Neuron (in vitro differentiated cells): ENCODE measurements at regions not wholly inside any gene's neighbourhood (a gene's known extent, or its start where the extent isn't known, plus 50 kb on each side); places are given as distances from the start of the nearest gene placed in this dataset.

ENCODE experiments used
- H2AFZ ChIP-seq: one replicate; pipeline ENCODE4 v1.6.1; 2013; ENCODE audit warnings: low read depth, mild to moderate bottlenecking, inconsistent platforms, low read length, moderate library complexity
- H3K27me3 ChIP-seq: one replicate; pipeline ENCODE4 v1.6.1; 2013; ENCODE audit warnings: low read length; ENCODE audit not compliant: insufficient read depth
- H3K36me3 ChIP-seq: one replicate; pipeline ENCODE4 v1.6.1; 2013; ENCODE audit warnings: low read length; ENCODE audit not compliant: insufficient read depth
- H3K4me1 ChIP-seq: one replicate; pipeline ENCODE4 v1.6.1; 2013; ENCODE audit warnings: low read length; ENCODE audit not compliant: insufficient read depth
- H3K4me3 ChIP-seq: 2 replicates; pipeline ENCODE4 v1.5.1; 2013; ENCODE audit warnings: mild to moderate bottlenecking, low read length, moderate library complexity
- H3K9me3 ChIP-seq: one replicate; pipeline ENCODE4 v1.6.1; 2013; ENCODE audit warnings: low read length

DNA sequence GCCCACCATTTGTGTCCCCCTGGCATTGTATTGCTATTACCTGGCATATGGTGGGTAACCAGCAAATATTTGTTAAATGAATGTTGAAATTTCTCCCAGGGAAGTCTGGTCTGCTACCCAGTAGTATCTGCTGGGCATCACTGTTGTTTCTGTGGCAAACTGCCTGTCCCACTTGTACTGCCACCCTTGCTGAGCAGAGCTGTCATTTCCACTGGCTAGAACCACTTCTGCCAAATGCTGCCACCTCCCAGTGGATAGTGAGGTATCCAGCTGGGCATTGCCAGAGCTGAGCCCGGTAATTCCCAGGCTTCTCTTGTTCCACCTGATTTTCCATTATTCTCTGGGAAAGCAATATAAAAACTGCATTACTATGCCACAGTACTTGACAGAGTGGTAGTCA is 186.7 kb upstream of the NOCT start:
- no peaks in the 10 kb centered on the region for H3K4me1 ChIP-seq
- H3K27me3 ChIP-seq, result no peaks in the 10 kb centered on the region
- H3K4me3 ChIP-seq, result no peak overlapping the region
- H3K9me3 ChIP-seq, result no peaks in the 10 kb centered on the region
- H3K36me3 ChIP-seq, result no peaks in the 10 kb centered on the region
- H2AFZ ChIP-seq, result no peak overlapping the region

DNA sequence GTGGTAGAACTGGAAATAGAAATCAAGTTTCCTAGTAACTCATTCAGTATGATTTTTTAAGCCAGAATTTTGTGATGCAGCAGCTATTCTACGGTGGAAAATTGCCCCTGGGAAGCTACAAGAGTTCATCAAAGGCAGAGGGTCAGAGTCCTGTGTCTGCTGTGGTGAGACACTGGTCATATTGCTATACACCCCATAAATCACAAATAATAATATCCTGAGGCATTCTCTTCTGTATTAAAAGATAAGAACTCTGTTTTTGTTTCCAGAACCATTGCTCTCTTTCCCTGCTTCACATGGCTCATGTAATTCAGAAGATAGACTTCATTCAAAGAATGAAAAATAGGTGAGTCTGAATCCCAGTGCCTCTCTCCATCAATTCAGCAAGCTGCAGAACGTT is 188.8 kb upstream of the NOCT start:
- H3K4me3 ChIP-seq, result no peak overlapping the region
- no peak overlapping the region for H2AFZ ChIP-seq
- H3K27me3 ChIP-seq, result no peaks in the 10 kb centered on the region
- no peaks in the 10 kb centered on the region for H3K9me3 ChIP-seq
- H3K36me3 ChIP-seq, result no peaks in the 10 kb centered on the region
- no peaks in the 10 kb centered on the region for H3K4me1 ChIP-seq

DNA sequence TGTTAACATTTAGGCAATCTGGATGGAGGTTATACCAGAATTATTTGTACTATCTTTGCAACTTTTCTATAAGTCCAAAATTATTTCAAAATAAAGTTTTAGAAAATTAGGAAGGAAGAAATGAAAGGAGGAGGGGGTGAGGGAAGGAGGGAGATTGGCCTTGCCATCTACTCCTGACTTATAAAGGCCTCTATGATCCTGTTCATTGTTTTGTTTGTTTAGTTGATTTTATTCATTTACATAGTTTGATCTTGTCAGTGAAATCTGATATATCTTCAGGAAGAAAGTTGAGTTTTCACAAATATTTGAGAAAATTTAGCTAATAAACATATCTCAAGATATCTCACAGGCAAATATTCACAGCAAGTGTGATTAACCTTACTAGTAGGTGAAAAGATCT is 189.3 kb upstream of the NOCT start:
- Histone ChIP-seq H3K27me3 (no peaks in the 10 kb centered on the region), H3K36me3 (no peaks in the 10 kb centered on the region), H3K9me3 (no peaks in the 10 kb centered on the region), H2AFZ (no peak overlapping the region), H3K4me1 (no peaks in the 10 kb centered on the region), H3K4me3 (no peak overlapping the region)

DNA sequence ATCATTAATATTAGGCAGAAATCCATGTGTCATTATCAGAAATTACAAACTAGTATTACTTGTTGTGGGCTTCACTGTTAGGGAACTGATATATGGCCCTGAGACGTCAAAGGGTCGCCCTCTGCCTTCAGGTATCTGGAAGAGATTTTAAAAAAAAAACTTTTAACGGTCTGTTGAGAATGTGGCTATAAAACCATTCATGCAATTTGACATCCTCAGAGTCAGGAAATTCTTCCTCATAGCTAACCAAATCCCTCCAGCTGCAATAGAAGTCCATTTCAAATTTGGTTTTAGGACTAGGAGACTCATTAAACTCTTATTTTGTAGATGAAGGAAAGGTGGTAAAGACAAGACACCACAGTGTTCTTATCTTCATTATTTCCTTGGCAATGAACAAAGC is 194.2 kb upstream of the NOCT start:
- Histone ChIP-seq H3K4me1 (no peaks in the 10 kb centered on the region), H3K27me3 (no peaks in the 10 kb centered on the region), H3K4me3 (no peak overlapping the region), H2AFZ (no peak overlapping the region), H3K9me3 (no peaks in the 10 kb centered on the region), H3K36me3 (no peaks in the 10 kb centered on the region)

- H3K9me3 ChIP-seq, result no peaks in the 10 kb centered on the region
- H3K4me1 ChIP-seq, result no peaks in the 10 kb centered on the region
- no peaks in the 10 kb centered on the region for H3K27me3 ChIP-seq
- no peaks in the 10 kb centered on the region for H3K36me3 ChIP-seq
- no peak overlapping the region for H3K4me3 ChIP-seq
- no peak overlapping the region for H2AFZ ChIP-seq
Observed at GRCh38 chr4:138816875-138817274, 198.7 kb upstream of the NOCT start.

DNA sequence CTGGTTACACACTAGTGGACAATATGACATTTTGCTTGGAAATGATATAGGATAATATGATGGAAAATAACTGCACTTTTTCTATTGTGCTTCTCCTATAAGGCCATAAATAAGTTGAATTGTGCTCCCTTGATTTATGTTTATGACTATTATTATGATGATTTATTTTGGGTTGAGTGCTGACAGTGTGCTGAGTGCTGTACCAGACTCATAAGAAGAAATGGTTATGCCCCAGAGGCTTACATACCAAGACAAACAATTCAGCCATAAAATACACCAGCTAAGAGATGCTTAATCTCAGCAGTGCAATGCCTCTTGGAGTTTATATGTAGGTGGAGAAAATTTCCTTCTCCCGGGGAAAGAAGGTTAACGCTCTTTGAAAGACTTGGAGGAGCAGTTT is 199.8 kb upstream of the NOCT start:
- no peak overlapping the region for H3K4me3 ChIP-seq
- H2AFZ ChIP-seq, result no peak overlapping the region

DNA sequence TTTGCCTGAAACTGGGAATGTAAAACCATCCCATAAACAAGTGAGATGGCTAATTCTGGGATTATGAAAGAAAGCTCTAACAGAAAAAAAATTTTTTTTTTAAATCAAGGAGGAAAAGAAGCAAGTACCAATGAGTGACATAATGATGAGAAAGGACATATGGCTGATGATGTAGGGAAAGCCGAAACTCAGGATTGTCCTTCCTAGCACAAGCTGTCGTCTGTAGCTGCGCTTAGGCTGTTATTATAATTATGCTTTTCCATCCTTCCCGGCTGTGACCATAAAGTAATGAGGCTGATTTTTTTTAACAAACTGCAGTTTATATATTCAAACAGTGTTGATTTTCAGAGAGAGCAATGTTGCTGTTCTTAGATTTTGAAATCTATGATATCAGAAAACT is 209.8 kb upstream of the NOCT start:
- Histone ChIP-seq H2AFZ (no peak overlapping the region), H3K4me3 (no peak overlapping the region), H3K9me3 (no peaks in the 10 kb centered on the region), H3K27me3 (peaks cover 2% of the 10 kb centered on the region), H3K36me3 (no peaks in the 10 kb centered on the region), H3K4me1 (peaks cover 9% of the 10 kb centered on the region)

More for the DNA sequence above, 199.8 kb upstream of the NOCT start:
- Histone ChIP-seq H3K4me1 (no peaks in the 10 kb centered on the region), H3K27me3 (no peaks in the 10 kb centered on the region), H3K36me3 (no peaks in the 10 kb centered on the region), H3K9me3 (no peaks in the 10 kb centered on the region)

DNA sequence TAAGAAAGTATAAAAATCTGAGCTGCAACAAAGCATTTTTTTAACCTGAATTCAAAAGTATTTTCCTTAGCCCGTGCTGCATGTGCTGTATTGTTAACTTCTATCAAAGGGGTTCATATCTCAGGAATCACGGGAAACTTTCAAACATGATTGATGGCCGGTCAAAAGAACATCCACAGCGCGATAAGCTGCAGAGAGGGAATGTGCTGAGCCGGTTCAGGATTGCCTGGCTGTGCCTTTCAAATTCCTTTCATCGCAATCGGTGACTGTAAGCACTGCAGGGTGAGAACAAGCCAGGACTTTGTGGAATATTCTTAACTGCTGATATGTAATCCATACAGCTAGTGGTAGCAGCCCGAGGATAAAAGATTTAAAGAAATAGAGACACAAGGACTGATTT is 210.9 kb upstream of the NOCT start:
- no peak overlapping the region for H3K4me3 ChIP-seq
- no peaks in the 10 kb centered on the region for H3K9me3 ChIP-seq
- H2AFZ ChIP-seq, result no peak overlapping the region
- H3K36me3 ChIP-seq, result no peaks in the 10 kb centered on the region
- peaks cover 2% of the 10 kb centered on the region for H3K27me3 ChIP-seq
- peaks cover 9% of the 10 kb centered on the region for H3K4me1 ChIP-seq

GRCh38 chr4:138803051-138803450 is 212.5 kb upstream of the NOCT start:
- no peaks in the 10 kb centered on the region for H3K9me3 ChIP-seq
- peaks cover 9% of the 10 kb centered on the region for H3K4me1 ChIP-seq
- no peak overlapping the region for H3K4me3 ChIP-seq
- peaks cover 2% of the 10 kb centered on the region for H3K27me3 ChIP-seq
- no peak overlapping the region for H2AFZ ChIP-seq
- H3K36me3 ChIP-seq, result no peaks in the 10 kb centered on the region

GRCh38 chr4:138802499-138802898 is 213.1 kb upstream of the NOCT start:
- no peak overlapping the region for H3K4me3 ChIP-seq
- H3K27me3 ChIP-seq, result peaks cover 2% of the 10 kb centered on the region
- peaks cover 9% of the 10 kb centered on the region for H3K4me1 ChIP-seq
- no peaks in the 10 kb centered on the region for H3K36me3 ChIP-seq
- no peak overlapping the region for H2AFZ ChIP-seq
- H3K9me3 ChIP-seq, result no peaks in the 10 kb centered on the region

DNA sequence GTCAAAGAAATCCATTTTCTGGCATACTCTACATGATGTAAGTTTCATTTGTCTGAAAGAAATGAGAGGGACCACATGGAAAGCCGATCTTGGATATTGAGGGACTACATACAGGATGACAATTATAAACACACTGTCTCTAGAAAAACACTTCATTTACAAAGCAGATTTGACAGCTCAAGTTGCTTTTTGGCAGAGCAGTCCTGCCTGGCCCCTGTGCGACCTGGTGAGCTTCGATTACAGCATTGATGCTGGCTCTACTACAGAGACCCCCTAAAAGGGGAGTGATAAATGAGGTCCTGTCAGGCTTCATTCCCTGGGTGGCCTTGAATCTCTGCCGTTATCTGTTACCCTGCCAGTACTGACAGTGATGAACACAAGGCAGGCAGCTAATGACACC is 215.2 kb upstream of the NOCT start:
- H3K9me3 ChIP-seq, result no peaks in the 10 kb centered on the region
- H2AFZ ChIP-seq, result no peak overlapping the region
- H3K4me1 ChIP-seq, result peaks cover 9% of the 10 kb centered on the region
- peaks cover 2% of the 10 kb centered on the region for H3K27me3 ChIP-seq
- no peaks in the 10 kb centered on the region for H3K36me3 ChIP-seq
- H3K4me3 ChIP-seq, result no peak overlapping the region

- Histone ChIP-seq H2AFZ (no peak overlapping the region), H3K4me3 (no peak overlapping the region), H3K4me1 (no peaks in the 10 kb centered on the region), H3K36me3 (no peaks in the 10 kb centered on the region), H3K27me3 (no peaks in the 10 kb centered on the region), H3K9me3 (no peaks in the 10 kb centered on the region)
Observed at GRCh38 chr4:138798404-138798803, 217.2 kb upstream of the NOCT start.

GRCh38 chr4:138797646-138798045 is 217.9 kb upstream of the NOCT start:
- Histone ChIP-seq H3K9me3 (no peaks in the 10 kb centered on the region), H3K4me1 (no peaks in the 10 kb centered on the region), H3K4me3 (no peak overlapping the region), H3K36me3 (no peaks in the 10 kb centered on the region), H3K27me3 (no peaks in the 10 kb centered on the region), H2AFZ (no peak overlapping the region)

GRCh38 chr4:138796761-138797160 is 218.8 kb upstream of the NOCT start:
- Histone ChIP-seq H2AFZ (no peak overlapping the region), H3K27me3 (no peaks in the 10 kb centered on the region), H3K4me1 (no peaks in the 10 kb centered on the region), H3K36me3 (no peaks in the 10 kb centered on the region), H3K9me3 (no peaks in the 10 kb centered on the region), H3K4me3 (no peak overlapping the region)
